Natural killer cell (primary cell): ENCODE measurements at regions not wholly inside any gene's neighbourhood (a gene's known extent, or its start where the extent isn't known, plus 50 kb on each side); places are given as distances from the start of the nearest gene placed in this dataset.

Experiments
- ATAC-seq, 3 donors: fragments of 150-1000 bp in 2 of 3; fragments of 200-7000 bp in 1 of 3; cut with Tn5 transposase; 1 replicate in 1 of 3; 2 replicates in 2 of 3; pipeline ENCODE4 v1.10.0; 2021; ENCODE audit warnings: mild to moderate bottlenecking in 2 of 3, moderate library complexity in 2 of 3
- DNase-seq, 2 donors: peaks; one replicate each; pipeline versions ENCODE4 v3.0.0 to v3.0.0-alpha.2; 2013 to 2021; ENCODE audit warnings: mixed read lengths in 1 of 2
- H3K27ac ChIP-seq: one replicate; pipeline ENCODE4 v1.5.1; 2013; ENCODE audit warnings: mild to moderate bottlenecking, low read length
- H3K27me3 ChIP-seq: one replicate; pipeline ENCODE4 v1.6.1; 2013; ENCODE audit warnings: low read length; ENCODE audit not compliant: control insufficient read depth, insufficient read depth
- H3K36me3 ChIP-seq: one replicate; pipeline ENCODE4 v1.6.1; 2013; ENCODE audit warnings: low read length; ENCODE audit not compliant: control insufficient read depth, insufficient read depth
- H3K4me1 ChIP-seq: one replicate; pipeline ENCODE4 v1.6.1; 2013; ENCODE audit warnings: low read length; ENCODE audit not compliant: control insufficient read depth, insufficient read depth
- H3K4me3 ChIP-seq: one replicate; pipeline ENCODE4 v1.5.1; 2013; ENCODE audit warnings: low read length
- H3K9me3 ChIP-seq: one replicate; pipeline ENCODE4 v1.6.1; 2013; ENCODE audit warnings: low read length; ENCODE audit not compliant: control insufficient read depth, insufficient read depth
- H3K27ac Mint-ChIP-seq, 2 donors: one replicate each; pipeline ENCODE4 v1.8.0; 2022; ENCODE audit warnings: mild to moderate bottlenecking in 2 of 2, mixed read lengths in 2 of 2, moderate library complexity in 1 of 2
- H3K27me3 Mint-ChIP-seq, 2 donors: one replicate each; pipeline ENCODE4 v1.8.0; 2022; ENCODE audit warnings: low read depth in 2 of 2, mixed read lengths in 2 of 2
- H3K36me3 Mint-ChIP-seq: one replicate; pipeline ENCODE4 v1.8.0; 2022; ENCODE audit warnings: mixed read lengths
- H3K4me1 Mint-ChIP-seq, 2 donors: one replicate each; pipeline ENCODE4 v1.8.0; 2022; ENCODE audit warnings: mixed read lengths in 2 of 2
- H3K4me3 Mint-ChIP-seq: one replicate; pipeline ENCODE4 v1.8.0; 2022; ENCODE audit warnings: mild to moderate bottlenecking, moderate library complexity, mixed read lengths
- H3K9me3 Mint-ChIP-seq, 2 donors: one replicate each; pipeline ENCODE4 v1.8.0; 2022; ENCODE audit warnings: mixed read lengths in 2 of 2
- CTCF ChIP-seq: fragments of 200-600 bp; IDR thresholded peaks from one replicate; pipeline ENCODE4 v1.8.0; 2022; ENCODE audit warnings: antibody characterized with exemption
- WGBS: methylation state at CpG from one replicate; pipeline ENCODE4 v1.1.7; 2013; ENCODE audit warnings: missing lambda C conversion rate; ENCODE audit not compliant: insufficient coverage; 5-methylcytosine and 5-hydroxymethylcytosine counted together
- intact Hi-C: fragments of 100-400 bp; cut with micrococcal nuclease; formaldehyde crosslinking; loops from one replicate; pipeline ENCODE4 v1.14.2; 2022

- Mint-ChIP-seq H3K4me3 (no peak overlapping the region), H3K27ac (no peak overlapping the region), H3K36me3 (no peaks in the 10 kb centered on the region), H3K9me3 (no peaks in the 10 kb centered on the region), H3K4me1 (no peaks in the 10 kb centered on the region), H3K27me3 (peaks cover 0 to 3% of the 10 kb centered on the region in 2 donors)
- H3K9me3 ChIP-seq = no peaks in the 10 kb centered on the region
- no peak overlapping the region for H3K4me3 ChIP-seq
- intact Hi-C loops = no loop called here
- 44% methylated on average over 1 of the region's 1 CpG for WGBS
- no peak overlapping the region for H3K27ac ChIP-seq
- no peaks in the 10 kb centered on the region for H3K36me3 ChIP-seq
- no peak for TF ChIP-seq CTCF
- no peaks in the 10 kb centered on the region for H3K4me1 ChIP-seq
- no peak for DNase-seq
- H3K27me3 ChIP-seq = no peaks in the 10 kb centered on the region
- ATAC-seq = no peak
These were observed 88.7 kb upstream of the MUCL1 start for GRCh38 chr12:54765652-54766051.

GRCh38 chr12:54762390-54762789 lies 91.9 kb upstream of the MUCL1 start:
- Mint-ChIP-seq H3K27ac (no peak overlapping the region), H3K36me3 (no peaks in the 10 kb centered on the region), H3K9me3 (peaks cover 0 to 7% of the 10 kb centered on the region in 2 donors), H3K27me3 (no peaks in the 10 kb centered on the region), H3K4me1 (no peaks in the 10 kb centered on the region), H3K4me3 (no peak overlapping the region)
- 76% methylated on average over 1 of the region's 1 CpG for WGBS
- TF ChIP-seq CTCF = no peak
- Histone ChIP-seq H3K36me3 (no peaks in the 10 kb centered on the region), H3K4me1 (no peaks in the 10 kb centered on the region), H3K27ac (no peak overlapping the region), H3K27me3 (peaks cover 5% of the 10 kb centered on the region), H3K4me3 (no peak overlapping the region), H3K9me3 (no peaks in the 10 kb centered on the region)
- ATAC-seq = no peak
- DNase-seq = no peak
- intact Hi-C loops = no loop called here

- no peak for ATAC-seq
- H3K9me3 Mint-ChIP-seq = peaks cover 0 to 7% of the 10 kb centered on the region in 2 donors
These were observed 94.6 kb upstream of the MUCL1 start for GRCh38 chr12:54759751-54760150.

More at GRCh38 chr12:54759751-54760150, 94.6 kb upstream of the MUCL1 start:
- 74% methylated on average over 1 of the region's 1 CpG for WGBS
- no peak for TF ChIP-seq CTCF
- Histone ChIP-seq H3K27me3 (peaks cover 5% of the 10 kb centered on the region), H3K4me3 (no peak overlapping the region), H3K4me1 (no peaks in the 10 kb centered on the region), H3K36me3 (no peaks in the 10 kb centered on the region), H3K9me3 (no peaks in the 10 kb centered on the region), H3K27ac (no peak overlapping the region)
- peak in 1 of 2 donors; percentile 45 for DNase-seq
- intact Hi-C loops = no loop called here
- Mint-ChIP-seq H3K4me3 (no peak overlapping the region), H3K4me1 (no peaks in the 10 kb centered on the region), H3K27ac (no peak overlapping the region), H3K27me3 (peaks cover 2 to 8% of the 10 kb centered on the region in 2 donors), H3K36me3 (no peaks in the 10 kb centered on the region)
